ENCODE measurements at regions not wholly inside any gene's neighbourhood (a gene's known extent, or its start where the extent isn't known, plus 50 kb on each side); places are given as distances from the start of the nearest gene placed in this dataset.

DNA sequence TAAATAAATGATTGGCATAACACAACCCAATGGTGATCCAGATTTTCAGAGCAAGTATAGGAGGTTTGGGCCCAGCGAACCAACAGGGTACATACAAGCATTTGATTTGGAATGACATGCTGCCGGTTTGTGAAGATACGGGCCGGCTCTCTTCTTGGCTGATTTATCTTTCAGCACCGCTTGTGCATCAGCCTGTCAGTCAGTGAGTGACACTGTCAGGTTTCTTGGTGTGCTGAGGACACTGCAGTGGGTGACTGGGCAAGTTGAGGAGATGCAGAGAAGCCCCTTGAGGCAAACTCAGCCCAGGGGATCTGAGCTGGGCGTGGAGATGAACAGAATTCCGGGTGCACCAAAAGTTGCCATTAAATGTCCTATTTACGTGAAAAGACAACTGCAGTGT is 194.5 kb downstream of the SNX10 start:
- no peak overlapping the region for H2BK12ac ChIP-seq (ENCODE audit: low read depth, low read length)
- CTCF ChIA-PET (ENCODE audit: partially characterized antibody), result interaction anchor here (0.9 kb wide), 1 partner anchor 114 kb away, joined by 3 read pairs; no protein-coding TSS in a partner anchor
- no peak for FAIRE-seq
- TF ChIP-seq SP2 (IDR thresholded peaks at IDR 0.05; ENCODE audit: low read length) (no peak), PHF8 (conservative IDR thresholded peaks at IDR 0.05; ENCODE audit: low read depth, low read length) (no peak), BCL11A (IDR thresholded peaks at IDR 0.05; ENCODE audit: low read depth in 2 of 2, low read length in 2 of 2) (no peak), GTF2F1 (IDR thresholded peaks at IDR 0.05; ENCODE audit: borderline replicate concordance, low read depth, low read length) (no peak), RFX5 (IDR thresholded peaks at IDR 0.05; ENCODE audit: borderline replicate concordance, low read depth, low read length) (no peak), TCF12 (IDR thresholded peaks at IDR 0.05; ENCODE audit: low read depth, low read length) (no peak), SIN3A (conservative IDR thresholded peaks at IDR 0.05 in 1 of 2, IDR thresholded peaks at IDR 0.05 in 1 of 2; ENCODE audit: low read depth in 1 of 2, low read length in 2 of 2) (no peak), NRF1 (IDR thresholded peaks at IDR 0.05; ENCODE audit: low read depth, low read length) (no peak), CREB1 (IDR thresholded peaks at IDR 0.05) (no peak), KDM5A (IDR thresholded peaks at IDR 0.05; ENCODE audit: low read length) (no peak)
- TF ChIP-seq, protein P1, sequence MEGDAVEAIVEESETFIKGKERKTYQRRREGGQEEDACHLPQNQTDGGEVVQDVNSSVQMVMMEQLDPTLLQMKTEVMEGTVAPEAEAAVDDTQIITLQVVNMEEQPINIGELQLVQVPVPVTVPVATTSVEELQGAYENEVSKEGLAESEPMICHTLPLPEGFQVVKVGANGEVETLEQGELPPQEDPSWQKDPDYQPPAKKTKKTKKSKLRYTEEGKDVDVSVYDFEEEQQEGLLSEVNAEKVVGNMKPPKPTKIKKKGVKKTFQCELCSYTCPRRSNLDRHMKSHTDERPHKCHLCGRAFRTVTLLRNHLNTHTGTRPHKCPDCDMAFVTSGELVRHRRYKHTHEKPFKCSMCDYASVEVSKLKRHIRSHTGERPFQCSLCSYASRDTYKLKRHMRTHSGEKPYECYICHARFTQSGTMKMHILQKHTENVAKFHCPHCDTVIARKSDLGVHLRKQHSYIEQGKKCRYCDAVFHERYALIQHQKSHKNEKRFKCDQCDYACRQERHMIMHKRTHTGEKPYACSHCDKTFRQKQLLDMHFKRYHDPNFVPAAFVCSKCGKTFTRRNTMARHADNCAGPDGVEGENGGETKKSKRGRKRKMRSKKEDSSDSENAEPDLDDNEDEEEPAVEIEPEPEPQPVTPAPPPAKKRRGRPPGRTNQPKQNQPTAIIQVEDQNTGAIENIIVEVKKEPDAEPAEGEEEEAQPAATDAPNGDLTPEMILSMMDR (IDR thresholded peaks at IDR 0.05; ENCODE audit: control extremely low read depth in 1 of 3, insufficient read depth in 1 of 3, low read depth in 1 of 3, low read length in 3 of 3), result no peak
- TF ChIP-seq, protein P2, sequence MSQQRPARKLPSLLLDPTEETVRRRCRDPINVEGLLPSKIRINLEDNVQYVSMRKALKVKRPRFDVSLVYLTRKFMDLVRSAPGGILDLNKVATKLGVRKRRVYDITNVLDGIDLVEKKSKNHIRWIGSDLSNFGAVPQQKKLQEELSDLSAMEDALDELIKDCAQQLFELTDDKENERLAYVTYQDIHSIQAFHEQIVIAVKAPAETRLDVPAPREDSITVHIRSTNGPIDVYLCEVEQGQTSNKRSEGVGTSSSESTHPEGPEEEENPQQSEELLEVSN (IDR thresholded peaks at IDR 0.05), result no peak

More for the DNA sequence above, 194.5 kb downstream of the SNX10 start:
- Histone ChIP-seq H3K36me3 (ENCODE audit: control insufficient read depth in 2 of 4, insufficient read depth in 4 of 4, low read length in 3 of 4) (no peaks in the 10 kb centered on the region), H2BK20ac (ENCODE audit: low read length) (no peak overlapping the region), H3K23me2 (ENCODE audit: low read depth, low read length) (no peaks in the 10 kb centered on the region), H2AFZ (ENCODE audit: low read length) (no peak overlapping the region), H2BK15ac (ENCODE audit: low read length) (no peak overlapping the region), H3K4ac (replicated peaks; ENCODE audit: insufficient read length, low read depth, low read length) (no peak overlapping the region), H3K79me2 (ENCODE audit: control insufficient read depth in 1 of 2, insufficient read depth in 2 of 2, low read length in 2 of 2) (no peaks in the 10 kb centered on the region), H3K79me1 (ENCODE audit: low read depth, low read length) (no peaks in the 10 kb centered on the region), H3K4me1 (replicated peaks in 1 of 4; ENCODE audit: control insufficient read depth in 3 of 4, insufficient read depth in 4 of 4, low read length in 3 of 4) (peaks cover 0 to 5% (median 4%) of the 10 kb centered on the region in 4 experiments; a peak in 4 of 7 replicates), H3K9me3 (ENCODE audit: insufficient read depth in 2 of 2, low read depth in 1 of 2, low read length in 1 of 2) (no peaks in the 10 kb centered on the region), H3K18ac (ENCODE audit: extremely low read depth, low read length) (no peak overlapping the region), H3K4me3 (ENCODE audit: extremely low read depth in 1 of 4, insufficient read depth in 2 of 4, low read depth in 3 of 4, low read length in 4 of 4) (no peak overlapping the region), H4K20me1 (replicated peaks in 1 of 2; ENCODE audit: control insufficient read depth in 1 of 2, insufficient read depth in 2 of 2, low read length in 2 of 2) (no peaks in the 10 kb centered on the region), H3K23ac (ENCODE audit: insufficient read length) (no peak overlapping the region), H2AK5ac (ENCODE audit: low read depth, low read length) (no peak overlapping the region), H4K8ac (ENCODE audit: extremely low read depth, insufficient read depth, low read length) (no peak overlapping the region), H4K91ac (replicated peaks; ENCODE audit: insufficient read length, low read length) (no peak overlapping the region), H3K56ac (replicated peaks; ENCODE audit: insufficient read length, low read depth, low read length) (no peak overlapping the region), H3K27me3 (replicated peaks in 1 of 4; ENCODE audit: control insufficient read depth in 3 of 4, extremely low read depth in 1 of 4, insufficient read depth in 3 of 4, low read length in 3 of 4) (no peaks in the 10 kb centered on the region), H3K14ac (ENCODE audit: insufficient read length) (no peak overlapping the region), H2BK5ac (ENCODE audit: low read depth, low read length) (no peak overlapping the region), H4K5ac (ENCODE audit: insufficient read length, low read depth, low read length) (no peak overlapping the region), H2BK120ac (replicated peaks; ENCODE audit: low read depth, low read length) (no peak overlapping the region), H3K9ac (replicated peaks in 1 of 4; ENCODE audit: extremely low read depth in 1 of 4, low read depth in 3 of 4, low read length in 3 of 4) (no peak overlapping the region), H3K4me2 (ENCODE audit: insufficient read depth in 1 of 2, low read depth in 2 of 2, low read length in 2 of 2) (no peak overlapping the region), H3K27ac (ENCODE audit: low read depth, low read length) (no peak overlapping the region)
- 89% methylated on average over 8 of the region's 8 CpGs; no CpG with 5 or more reads in 1 of the 2 experiments for WGBS, 2 experiments (ENCODE audit: extremely low coverage in 1 of 2, insufficient coverage in 1 of 2, insufficient read length in 1 of 2, insufficient replicate concordance in 2 of 2, low coverage in 1 of 2, low lambda C conversion rate in 2 of 2, missing lambda C conversion rate in 1 of 2)
- POLR2A ChIA-PET (ENCODE audit: partially characterized antibody), result no interaction called here
- DNase-seq (ENCODE audit: low read depth in 1 of 2, low spot score in 2 of 2), result no peak
